ENCODE measurements at regions not wholly inside any gene's neighbourhood (a gene's known extent, or its start where the extent isn't known, plus 50 kb on each side); places are given as distances from the start of the nearest gene placed in this dataset.
"Not testable (repeated sequence)": the region's sequence is repeated elsewhere in the genome, so short reads cannot be mapped to it uniquely, and the experiment has no call there.

GRCh38 chr2:240191001-240191400 is 50.5 kb upstream of the OTOS start:
- intact Hi-C loops (cut with micrococcal nuclease) = no loop called here

- intact Hi-C loops (cut with micrococcal nuclease) = no loop called here
Observed at GRCh38 chr2:240192661-240193060, 52.2 kb upstream of the OTOS start.

- intact Hi-C loops (cut with micrococcal nuclease) = not testable (repeated sequence)
Observed at GRCh38 chr2:240194341-240194762, 53.9 kb upstream of the OTOS start.

GRCh38 chr2:240195316-240195861 is 54.9 kb upstream of the OTOS start:
- intact Hi-C loops (cut with micrococcal nuclease) = no loop called here

GRCh38 chr2:240196716-240197461 is 56.4 kb upstream of the OTOS start:
- intact Hi-C loops (cut with micrococcal nuclease) = no loop called here

GRCh38 chr2:240197462-240198139 is 57.1 kb upstream of the OTOS start:
- intact Hi-C loops (cut with micrococcal nuclease) = no loop called here

GRCh38 chr2:240198226-240198625 is 57.8 kb upstream of the OTOS start:
- intact Hi-C loops (cut with micrococcal nuclease) = no loop called here

- intact Hi-C loops (cut with micrococcal nuclease) = no loop called here
Observed at GRCh38 chr2:240199133-240199870, 58.8 kb upstream of the OTOS start.

GRCh38 chr2:240200230-240201051 is 60.0 kb upstream of the OTOS start:
- intact Hi-C loops (cut with micrococcal nuclease) = no loop called here

- intact Hi-C loops (cut with micrococcal nuclease) = no loop called here
Observed at GRCh38 chr2:240201866-240202265, 61.4 kb upstream of the OTOS start.

- intact Hi-C loops (cut with micrococcal nuclease) = no loop called here
Observed at GRCh38 chr2:240202586-240202985, 62.1 kb upstream of the OTOS start.

- intact Hi-C loops (cut with micrococcal nuclease) = no loop called here
Observed at GRCh38 chr2:240203031-240203787, 62.8 kb upstream of the OTOS start.

GRCh38 chr2:240203788-240204270 is 63.4 kb upstream of the OTOS start:
- intact Hi-C loops (cut with micrococcal nuclease) = no loop called here

- intact Hi-C loops (cut with micrococcal nuclease) = no loop called here
Observed at GRCh38 chr2:240204431-240205276, 64.2 kb upstream of the OTOS start.

GRCh38 chr2:240205348-240205747 is 64.9 kb upstream of the OTOS start:
- intact Hi-C loops (cut with micrococcal nuclease) = no loop called here

- intact Hi-C loops (cut with micrococcal nuclease) = no loop called here
Observed at GRCh38 chr2:240205772-240206171, 65.3 kb upstream of the OTOS start.

- intact Hi-C loops (cut with micrococcal nuclease) = no loop called here
Observed at GRCh38 chr2:240206630-240207029, 66.2 kb upstream of the OTOS start.

- intact Hi-C loops (cut with micrococcal nuclease) = no loop called here
Observed at GRCh38 chr2:240207661-240208060, 67.2 kb upstream of the OTOS start.

GRCh38 chr2:240208096-240208495 is 67.6 kb upstream of the OTOS start:
- intact Hi-C loops (cut with micrococcal nuclease) = no loop called here
